Stimulated activated naive B cell treated with anti-CD40 and anti-IgM and Interleukin-4, amounts not matched to agents 10 μg/mL and 1 μg/mL and 100 μg/mL, for 72 hours (primary cell): ENCODE measurements at regions not wholly inside any gene's neighbourhood (a gene's known extent, or its start where the extent isn't known, plus 50 kb on each side); places are given as distances from the start of the nearest gene placed in this dataset.
"Not testable (repeated sequence)": the region's sequence is repeated elsewhere in the genome, so short reads cannot be mapped to it uniquely, and the experiment has no call there.

Experiments used
- ATAC-seq, 2 donors: fragments of 150-1000 bp; cut with Tn5 transposase; replicated peaks; 2 replicates each; pipeline ENCODE4 v1.10.0; 2021; ENCODE audit warnings: moderate library complexity in 1 of 2
- DNase-seq: peaks from one replicate; pipeline ENCODE4 v3.0.0; 2021
- H3K27ac Mint-ChIP-seq: one replicate; pipeline ENCODE4 v1.8.0; 2022; ENCODE audit warnings: mild to moderate bottlenecking, mixed read lengths
- H3K27me3 Mint-ChIP-seq, 2 donors: one replicate each; pipeline ENCODE4 v1.8.0; 2022; ENCODE audit warnings: mixed read lengths in 2 of 2
- H3K36me3 Mint-ChIP-seq, 2 donors: one replicate each; pipeline ENCODE4 v1.8.0; 2022; ENCODE audit warnings: mixed read lengths in 2 of 2, mild to moderate bottlenecking in 1 of 2
- H3K4me1 Mint-ChIP-seq, 2 donors: one replicate each; pipeline ENCODE4 v1.8.0; 2022; ENCODE audit warnings: mixed read lengths in 2 of 2, mild to moderate bottlenecking in 1 of 2
- H3K4me3 Mint-ChIP-seq, 2 donors: one replicate each; pipeline ENCODE4 v1.8.0; 2022; ENCODE audit warnings: mild to moderate bottlenecking in 2 of 2, mixed read lengths in 2 of 2, moderate library complexity in 1 of 2
- H3K9me3 Mint-ChIP-seq, 2 donors: one replicate each; pipeline ENCODE4 v1.8.0; 2022; ENCODE audit warnings: mixed read lengths in 2 of 2, mild to moderate bottlenecking in 1 of 2

DNA sequence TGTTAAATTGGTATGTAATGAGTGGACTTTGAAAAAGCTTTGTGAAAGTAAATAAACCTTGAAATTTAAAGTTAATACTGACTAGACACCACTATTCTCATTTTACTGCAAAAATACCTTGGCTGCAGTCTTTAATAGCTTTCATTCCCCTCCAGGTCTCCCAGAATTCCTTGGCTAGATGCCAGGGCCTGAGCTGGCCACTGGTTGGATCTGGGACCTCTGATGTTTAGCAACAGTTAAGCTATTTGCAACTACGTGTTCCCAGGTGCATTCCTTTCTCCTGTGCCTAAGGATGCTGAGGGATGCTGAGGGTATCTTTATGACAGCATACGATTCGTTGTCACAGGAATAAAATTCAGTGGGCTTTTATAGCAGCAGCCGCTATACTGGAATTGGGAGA lies 938.7 kb downstream of the TTLL7 start:
- Mint-ChIP-seq H3K9me3 (peaks cover 3 to 6% of the 10 kb centered on the region in 2 donors), H3K4me1 (no peaks in the 10 kb centered on the region)
- no peak for DNase-seq

GRCh38 chr1:83058327-83058726 lies 940.6 kb downstream of the TTLL7 start:
- DNase-seq (no peak), ATAC-seq (no peak)
- no peaks in the 10 kb centered on the region for H3K36me3 Mint-ChIP-seq
- H3K4me1 Mint-ChIP-seq, result no peaks in the 10 kb centered on the region
- H3K4me3 Mint-ChIP-seq, result no peak overlapping the region
- H3K9me3 Mint-ChIP-seq, result peaks cover 4 to 9% of the 10 kb centered on the region in 2 donors
- H3K27ac Mint-ChIP-seq, result no peak overlapping the region
- no peaks in the 10 kb centered on the region for H3K27me3 Mint-ChIP-seq

More for the DNA sequence above, 938.7 kb downstream of the TTLL7 start:
- H3K36me3 Mint-ChIP-seq, result no peaks in the 10 kb centered on the region
- no peak overlapping the region for H3K4me3 Mint-ChIP-seq
- H3K27ac Mint-ChIP-seq, result no peak overlapping the region
- no peaks in the 10 kb centered on the region for H3K27me3 Mint-ChIP-seq
- no peak for ATAC-seq

- Mint-ChIP-seq H3K4me1 (no peaks in the 10 kb centered on the region), H3K4me3 (no peak overlapping the region), H3K27ac (no peak overlapping the region), H3K27me3 (no peaks in the 10 kb centered on the region), H3K36me3 (no peaks in the 10 kb centered on the region), H3K9me3 (peaks cover 9 to 11% of the 10 kb centered on the region in 2 donors)
- no peak for ATAC-seq
- DNase-seq, result no peak
Observed at GRCh38 chr1:83055391-83056170, 943.4 kb downstream of the TTLL7 start.

DNA sequence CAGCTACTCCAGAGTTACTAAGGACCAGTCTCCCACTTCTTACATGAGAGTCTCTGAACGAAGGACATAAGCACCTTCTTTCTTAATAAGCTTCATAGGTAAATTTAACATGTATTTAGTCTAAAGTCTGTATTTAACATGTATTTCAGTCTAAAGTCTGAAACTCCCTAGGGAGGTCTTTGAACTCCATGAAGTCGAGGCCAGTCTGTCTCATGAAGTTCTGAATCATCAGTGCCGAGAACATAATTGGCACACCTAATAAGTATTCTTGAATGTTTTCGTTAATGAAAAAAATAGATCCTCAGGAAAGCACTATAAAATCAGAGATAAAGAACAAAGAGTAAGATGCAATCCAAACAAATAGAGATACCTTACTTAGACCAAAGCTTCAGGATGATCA lies 945.5 kb downstream of the TTLL7 start:
- Mint-ChIP-seq H3K27me3 (no peaks in the 10 kb centered on the region), H3K27ac (no peak overlapping the region), H3K9me3 (peaks cover 9 to 16% of the 10 kb centered on the region in 2 donors), H3K4me3 (no peak overlapping the region), H3K36me3 (no peaks in the 10 kb centered on the region), H3K4me1 (no peaks in the 10 kb centered on the region)
- ATAC-seq, result no peak
- DNase-seq, result no peak

DNA sequence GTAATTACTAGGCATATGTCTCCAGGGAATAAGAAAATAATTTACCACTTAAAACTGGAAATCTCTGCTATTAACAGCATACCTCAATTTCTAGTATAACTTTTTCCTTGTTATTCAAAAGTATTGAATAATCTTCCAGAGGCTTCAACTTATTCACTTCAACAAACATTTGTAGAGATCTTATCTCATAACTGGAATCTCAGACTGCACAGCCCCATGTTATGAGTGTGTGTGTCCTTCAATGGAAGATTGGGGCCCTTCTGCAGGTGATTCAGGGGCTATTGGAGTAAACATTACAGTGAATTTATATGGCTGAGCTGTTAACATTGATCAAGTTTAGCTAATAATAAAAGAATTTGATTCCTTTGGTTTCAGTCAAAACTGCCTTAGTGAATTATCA lies 946.1 kb downstream of the TTLL7 start:
- DNase-seq, result no peak
- Mint-ChIP-seq H3K9me3 (peaks cover 9 to 16% of the 10 kb centered on the region in 2 donors), H3K4me3 (no peak overlapping the region), H3K4me1 (no peaks in the 10 kb centered on the region), H3K27me3 (no peaks in the 10 kb centered on the region), H3K27ac (no peak overlapping the region), H3K36me3 (no peaks in the 10 kb centered on the region)
- no peak for ATAC-seq

- not testable (repeated sequence) for H3K36me3 Mint-ChIP-seq, H3K27me3 Mint-ChIP-seq, ATAC-seq, H3K4me3 Mint-ChIP-seq, DNase-seq, H3K4me1 Mint-ChIP-seq, H3K27ac Mint-ChIP-seq
- peaks cover 9 to 19% of the 10 kb centered on the region in 2 donors for H3K9me3 Mint-ChIP-seq
Observed at GRCh38 chr1:83051053-83051452, 947.9 kb downstream of the TTLL7 start.

GRCh38 chr1:83043244-83043643 lies 955.7 kb downstream of the TTLL7 start:
- no peaks in the 10 kb centered on the region for H3K27me3 Mint-ChIP-seq
- peaks cover 4 to 6% of the 10 kb centered on the region in 2 donors for H3K9me3 Mint-ChIP-seq
- no peak for ATAC-seq
- H3K27ac Mint-ChIP-seq, result no peak overlapping the region
- no peaks in the 10 kb centered on the region for H3K4me1 Mint-ChIP-seq
- H3K4me3 Mint-ChIP-seq, result no peak overlapping the region
- no peak for DNase-seq
- H3K36me3 Mint-ChIP-seq, result no peaks in the 10 kb centered on the region

- DNase-seq, H3K27me3 Mint-ChIP-seq, ATAC-seq, H3K9me3 Mint-ChIP-seq, H3K4me3 Mint-ChIP-seq, H3K27ac Mint-ChIP-seq, H3K36me3 Mint-ChIP-seq, H3K4me1 Mint-ChIP-seq: not testable (repeated sequence)
Observed at GRCh38 chr1:83039091-83039490, 959.8 kb downstream of the TTLL7 start.

GRCh38 chr1:83034851-83035250 lies 964.1 kb downstream of the TTLL7 start:
- no peak overlapping the region for H3K27ac Mint-ChIP-seq
- H3K4me3 Mint-ChIP-seq, result no peak overlapping the region
- no peak for DNase-seq
- H3K27me3 Mint-ChIP-seq, result no peaks in the 10 kb centered on the region
- peaks cover 21 to 25% of the 10 kb centered on the region in 2 donors for H3K9me3 Mint-ChIP-seq
- peaks cover 0 to 6% of the 10 kb centered on the region in 2 donors for H3K36me3 Mint-ChIP-seq
- ATAC-seq, result no peak
- H3K4me1 Mint-ChIP-seq, result no peaks in the 10 kb centered on the region

- no peak overlapping the region for H3K4me3 Mint-ChIP-seq
- H3K36me3 Mint-ChIP-seq, result peaks cover 0 to 6% of the 10 kb centered on the region in 2 donors
- no peak for ATAC-seq
- H3K27ac Mint-ChIP-seq, result no peak overlapping the region
- H3K9me3 Mint-ChIP-seq, result peaks cover 21 to 25% of the 10 kb centered on the region in 2 donors
- no peaks in the 10 kb centered on the region for H3K27me3 Mint-ChIP-seq
- no peaks in the 10 kb centered on the region for H3K4me1 Mint-ChIP-seq
- DNase-seq, result no peak
Observed at GRCh38 chr1:83033682-83034081, 965.2 kb downstream of the TTLL7 start.

GRCh38 chr1:83029916-83030315 lies 969.0 kb downstream of the TTLL7 start:
- Mint-ChIP-seq H3K27ac (no peak overlapping the region), H3K27me3 (no peaks in the 10 kb centered on the region), H3K4me3 (no peak overlapping the region), H3K9me3 (peaks cover 17 to 21% of the 10 kb centered on the region in 2 donors), H3K36me3 (peaks cover 0 to 6% of the 10 kb centered on the region in 2 donors), H3K4me1 (no peaks in the 10 kb centered on the region)
- ATAC-seq (no peak), DNase-seq (no peak)

- no peak overlapping the region for H3K27ac Mint-ChIP-seq
- no peak for DNase-seq
Observed at GRCh38 chr1:83029050-83029449, 969.9 kb downstream of the TTLL7 start.

GRCh38 chr1:83028467-83028866 lies 970.5 kb downstream of the TTLL7 start:
- ATAC-seq (no peak), DNase-seq (no peak)
- Mint-ChIP-seq H3K36me3 (peaks cover 0 to 6% of the 10 kb centered on the region in 2 donors), H3K27ac (no peak overlapping the region), H3K27me3 (no peaks in the 10 kb centered on the region), H3K4me1 (no peaks in the 10 kb centered on the region), H3K4me3 (no peak overlapping the region), H3K9me3 (peaks cover 11 to 21% of the 10 kb centered on the region in 2 donors)

More at GRCh38 chr1:83029050-83029449, 969.9 kb downstream of the TTLL7 start:
- no peaks in the 10 kb centered on the region for H3K27me3 Mint-ChIP-seq
- H3K36me3 Mint-ChIP-seq, result peaks cover 0 to 6% of the 10 kb centered on the region in 2 donors
- H3K4me3 Mint-ChIP-seq, result no peak overlapping the region
- no peak for ATAC-seq
- no peaks in the 10 kb centered on the region for H3K4me1 Mint-ChIP-seq
- peaks cover 14 to 21% of the 10 kb centered on the region in 2 donors for H3K9me3 Mint-ChIP-seq

GRCh38 chr1:83027511-83027910 lies 971.4 kb downstream of the TTLL7 start:
- H3K9me3 Mint-ChIP-seq, result peaks cover 7 to 12% of the 10 kb centered on the region in 2 donors
- H3K27me3 Mint-ChIP-seq, result no peaks in the 10 kb centered on the region
- no peaks in the 10 kb centered on the region for H3K4me1 Mint-ChIP-seq
- peaks cover 0 to 3% of the 10 kb centered on the region in 2 donors for H3K36me3 Mint-ChIP-seq
- H3K4me3 Mint-ChIP-seq, result no peak overlapping the region
- DNase-seq, result no peak
- no peak for ATAC-seq
- H3K27ac Mint-ChIP-seq, result no peak overlapping the region

DNA sequence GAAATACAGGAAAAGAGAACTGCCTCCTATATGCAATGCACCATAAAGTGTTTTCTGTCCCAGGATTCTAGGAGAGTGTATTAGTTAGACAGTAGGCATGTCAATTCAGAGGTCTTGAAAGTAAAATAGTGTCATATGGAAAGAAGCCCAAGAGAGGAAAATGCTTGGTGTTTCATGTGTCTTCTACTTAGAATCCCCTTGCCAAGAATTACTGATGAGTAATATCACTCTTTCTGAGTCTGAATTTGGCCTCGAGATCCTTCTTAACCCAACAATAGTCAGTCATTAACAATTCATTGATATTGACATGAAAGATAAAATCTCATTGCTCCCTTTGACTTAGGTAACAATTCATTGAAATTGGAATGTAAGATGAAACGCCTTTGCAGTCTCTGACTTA lies 972.2 kb downstream of the TTLL7 start:
- Mint-ChIP-seq H3K4me3 (no peak overlapping the region), H3K4me1 (no peaks in the 10 kb centered on the region), H3K9me3 (peaks cover 7 to 12% of the 10 kb centered on the region in 2 donors), H3K36me3 (peaks cover 0 to 3% of the 10 kb centered on the region in 2 donors), H3K27me3 (no peaks in the 10 kb centered on the region), H3K27ac (no peak overlapping the region)
- ATAC-seq (no peak), DNase-seq (no peak)
